H1 (cell line): ENCODE measurements at regions not wholly inside any gene's neighbourhood (a gene's known extent, or its start where the extent isn't known, plus 50 kb on each side); places are given as distances from the start of the nearest gene placed in this dataset.

ENCODE experiments used
- ASH2L ChIP-seq: fragments of 200-600, 300-600 bp; sonication (generic); IDR thresholded peaks from one replicate; pipeline ENCODE4 v1.7.1; 2017; ENCODE audit warnings: low read length
- ATF3 ChIP-seq: IDR thresholded peaks from 2 replicates; pipeline ENCODE4 v1.6.1; 2011; ENCODE audit warnings: low read depth, mild to moderate bottlenecking, low read length; ENCODE audit not compliant: insufficient read depth
- KDM5A ChIP-seq: fragments of 200-600 bp; IDR thresholded peaks from 2 replicates; pipeline ENCODE4 v1.7.1; 2012; ENCODE audit warnings: mild to moderate bottlenecking, low read length, inconsistent platforms, mixed read lengths
- SRF ChIP-seq: IDR thresholded peaks from 2 replicates; pipeline ENCODE4 v1.6.1; 2011; ENCODE audit warnings: mild to moderate bottlenecking, low read depth, low read length, moderate library complexity
- YY1 ChIP-seq: IDR thresholded peaks from 2 replicates; pipeline ENCODE4 v1.6.1; 2011; ENCODE audit warnings: low read depth, mild to moderate bottlenecking, low read length

GRCh38 chr5:105945203-105945972 is 1725.3 kb downstream of the EFNA5 start (continued):
- TF ChIP-seq YY1 (no peak), ATF3 (no peak), SRF (no peak), ASH2L (no peak), KDM5A (no peak)
